Activated CD4-positive, alpha-beta T cell treated with anti-CD3 and anti-CD28 coated beads for 48 hours (primary cell): ENCODE measurements at regions not wholly inside any gene's neighbourhood (a gene's known extent, or its start where the extent isn't known, plus 50 kb on each side); places are given as distances from the start of the nearest gene placed in this dataset.

ENCODE experiments used
- DNase-seq: peaks from one replicate; pipeline ENCODE4 v3.0.0-alpha.2; 2020

- no peak for DNase-seq
Observed at GRCh38 chr7:46850563-46851330, 731.2 kb downstream of the TNS3 start.

- no peak for DNase-seq
Observed at GRCh38 chr7:46848944-46849343, 733.0 kb downstream of the TNS3 start.

GRCh38 chr7:46848311-46848710, 733.6 kb downstream of the TNS3 start:
- DNase-seq, result no peak

GRCh38 chr7:46847126-46847525, 734.8 kb downstream of the TNS3 start:
- DNase-seq, result no peak

- no peak for DNase-seq
Observed at GRCh38 chr7:46844486-46844885, 737.4 kb downstream of the TNS3 start.

GRCh38 chr7:46841248-46841647, 740.7 kb downstream of the TNS3 start:
- DNase-seq, result no peak

- no peak for DNase-seq
Observed at GRCh38 chr7:46839651-46840050, 742.3 kb downstream of the TNS3 start.

GRCh38 chr7:46838463-46838862, 743.4 kb downstream of the TNS3 start:
- no peak for DNase-seq

- no peak for DNase-seq
Observed at GRCh38 chr7:46835556-46835955, 746.4 kb downstream of the TNS3 start.

GRCh38 chr7:46834921-46835320, 747.0 kb downstream of the TNS3 start:
- DNase-seq, result no peak

- no peak for DNase-seq
Observed at GRCh38 chr7:46833197-46833596, 748.7 kb downstream of the TNS3 start.

- no peak for DNase-seq
Observed at GRCh38 chr7:46832136-46832535, 749.8 kb downstream of the TNS3 start.

GRCh38 chr7:46819819-46820218, 762.1 kb downstream of the TNS3 start:
- no peak for DNase-seq

- DNase-seq, result no peak
Observed at GRCh38 chr7:46814516-46815250, 767.2 kb downstream of the TNS3 start.

GRCh38 chr7:46812101-46812675, 769.7 kb downstream of the TNS3 start:
- no peak for DNase-seq

GRCh38 chr7:46811529-46811928, 770.4 kb downstream of the TNS3 start:
- no peak for DNase-seq

- DNase-seq, result no peak
Observed at GRCh38 chr7:46810986-46811385, 770.9 kb downstream of the TNS3 start.

- no peak for DNase-seq
Observed at GRCh38 chr7:46809886-46810285, 772.0 kb downstream of the TNS3 start.

GRCh38 chr7:46806856-46807255, 775.1 kb downstream of the TNS3 start:
- DNase-seq, result no peak

GRCh38 chr7:46802479-46802878, 779.4 kb downstream of the TNS3 start:
- no peak for DNase-seq

- DNase-seq, result no peak
Observed at GRCh38 chr7:46791188-46791587, 790.7 kb downstream of the TNS3 start.

GRCh38 chr7:46786995-46787394, 794.9 kb downstream of the TNS3 start:
- no peak for DNase-seq

- no peak for DNase-seq
Observed at GRCh38 chr7:46786221-46786954, 795.5 kb downstream of the TNS3 start.
